Adipose tissue (tissue), 3 donors: ENCODE measurements at regions not wholly inside any gene's neighbourhood (a gene's known extent, or its start where the extent isn't known, plus 50 kb on each side); places are given as distances from the start of the nearest gene placed in this dataset.

Source experiments
- H3K27ac ChIP-seq: one replicate; pipeline ENCODE4 v1.5.1; 2013; ENCODE audit warnings: low read depth, low read length
- WGBS, 3 donors: extraction: QIAGEN DNeasy Blood & Tissue Kit; methylation state at CpG; one replicate each; pipeline ENCODE4 v1.1.7; 2013; 5-methylcytosine and 5-hydroxymethylcytosine counted together
- donor health status: healthy with polysubstance abuse.
- donor health status: Bipolar disorder and iron deficiency.
- donor health status: healthy.

- WGBS, 3 donors = 58 to 72% (median 69%) methylated on average over 4 of the region's 4 CpGs
Observed at GRCh38 chr9:88773627-88774244, 217.5 kb upstream of the S1PR3 start.

GRCh38 chr9:88775037-88775471 is 216.2 kb upstream of the S1PR3 start:
- H3K27ac ChIP-seq = no peak overlapping the region
- WGBS, 3 donors = 31 to 37% (median 34%) methylated on average over 1 of the region's 1 CpG

More at GRCh38 chr9:88773627-88774244, 217.5 kb upstream of the S1PR3 start:
- H3K27ac ChIP-seq = no peak overlapping the region

DNA sequence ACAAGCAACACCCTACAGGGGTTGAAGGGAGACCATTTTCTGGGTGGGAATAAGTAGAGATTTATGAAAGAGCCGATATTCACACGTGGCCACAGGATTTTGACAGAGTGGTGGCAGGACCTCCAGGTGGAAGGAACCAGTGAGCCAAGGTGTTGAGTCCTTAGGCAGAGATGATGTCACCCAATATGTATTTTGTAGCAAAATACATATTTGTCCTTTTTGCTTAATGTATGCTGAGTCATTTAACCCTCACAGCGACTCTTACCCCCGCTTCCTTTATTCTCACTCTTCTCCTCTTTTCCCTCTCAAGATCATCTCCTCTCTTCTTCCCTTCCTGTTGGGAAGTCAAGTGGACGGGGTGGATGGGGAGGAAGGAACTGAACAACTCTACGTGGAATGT is 215.7 kb upstream of the S1PR3 start:
- WGBS, 3 donors = 75 to 83% (median 82%) methylated on average over 6 of the region's 6 CpGs
- H3K27ac ChIP-seq = no peak overlapping the region

GRCh38 chr9:88775966-88776365 is 215.3 kb upstream of the S1PR3 start:
- no peak overlapping the region for H3K27ac ChIP-seq
- WGBS, 3 donors = 91 to 94% (median 94%) methylated on average over 3 of the region's 3 CpGs

DNA sequence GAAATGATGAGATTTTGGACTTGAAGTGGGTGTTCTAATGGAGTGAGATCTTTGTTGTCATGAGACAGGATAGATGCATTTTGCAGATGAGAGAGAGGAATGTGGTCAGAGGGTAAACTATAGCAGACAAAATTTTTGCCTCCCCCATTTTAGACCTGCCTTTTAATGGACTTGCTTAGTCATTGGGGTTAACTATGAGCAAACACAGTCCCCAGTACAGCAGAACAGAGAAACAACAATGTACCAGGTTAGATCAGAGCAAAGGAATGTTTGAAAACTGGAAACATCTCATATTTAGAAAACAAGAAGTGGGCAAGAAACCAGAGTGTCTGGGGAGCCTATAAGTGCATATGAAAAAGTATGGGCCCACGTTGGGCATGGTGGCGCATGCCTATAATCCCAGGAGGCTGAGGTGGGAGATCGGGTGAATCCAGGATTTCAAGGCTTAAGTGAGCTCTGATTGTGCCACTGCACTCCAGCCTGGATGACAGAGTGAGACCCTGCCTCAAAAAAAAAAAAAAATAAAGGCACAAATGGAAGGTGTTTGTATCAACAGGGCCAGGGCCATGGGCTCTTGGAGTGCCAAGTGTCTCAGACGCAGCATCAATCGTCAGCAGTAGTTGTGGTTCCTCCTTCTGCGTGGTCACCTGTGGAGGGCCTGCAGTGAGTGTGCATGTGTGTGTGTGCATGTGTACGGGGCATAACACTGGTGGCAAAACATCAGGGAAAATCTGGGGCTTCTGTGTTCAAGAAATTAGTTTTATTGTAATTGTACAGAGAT is 214.4 kb upstream of the S1PR3 start:
- WGBS, 3 donors = 77 to 83% (median 78%) methylated on average over 7 of the region's 7 CpGs
- H3K27ac ChIP-seq = no peak overlapping the region

GRCh38 chr9:88777498-88778312 is 213.6 kb upstream of the S1PR3 start:
- WGBS, 3 donors = 33 to 69% (median 40%) methylated on average over 12 of the region's 12 CpGs
- H3K27ac ChIP-seq = no peak overlapping the region

DNA sequence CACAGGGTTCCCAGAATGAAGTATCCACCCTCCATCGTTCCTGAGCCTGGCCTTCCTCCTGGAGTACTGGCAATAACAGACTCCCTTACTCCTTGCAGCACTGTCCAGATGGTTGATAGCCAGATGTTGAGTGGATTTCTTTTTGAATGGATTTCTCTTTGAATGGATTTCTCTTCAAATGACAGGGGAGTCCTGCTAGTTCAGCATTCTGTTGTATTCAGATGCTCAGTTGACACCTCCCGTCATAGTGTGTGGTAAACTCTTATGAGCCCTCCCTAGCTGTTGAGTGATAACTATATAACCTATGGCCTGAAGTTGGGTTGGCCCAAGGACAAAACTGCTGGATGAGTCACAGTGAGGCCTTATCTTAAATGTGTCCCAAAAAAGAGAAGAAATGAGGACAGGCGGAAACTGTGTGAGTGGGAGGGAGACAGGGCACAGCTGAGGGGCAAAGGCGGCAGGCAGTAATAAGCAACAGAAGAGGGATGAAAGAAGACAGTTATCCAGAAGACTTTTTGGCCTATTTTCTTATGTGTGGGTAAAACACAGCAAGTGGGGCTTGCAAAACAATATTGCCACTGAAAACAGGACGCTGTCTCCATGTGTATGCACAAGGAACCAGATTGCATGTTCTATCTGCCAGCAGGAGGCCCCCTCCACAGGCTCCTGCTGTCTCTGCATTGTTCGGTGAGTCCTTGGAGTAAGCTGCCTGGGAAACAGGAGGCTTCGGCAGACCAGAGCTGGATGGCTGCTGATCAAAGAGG is 209.5 kb upstream of the S1PR3 start:
- WGBS, 3 donors = 49 to 53% (median 53%) methylated on average over 7 of the region's 7 CpGs
- no peak overlapping the region for H3K27ac ChIP-seq

- WGBS, 3 donors = 72 to 93% (median 87%) methylated on average over 10 of the region's 10 CpGs
Observed at GRCh38 chr9:88782931-88783710, 208.1 kb upstream of the S1PR3 start.

GRCh38 chr9:88783711-88784083 is 207.6 kb upstream of the S1PR3 start:
- 53 to 65% (median 61%) methylated on average over 4 of the region's 4 CpGs for WGBS, 3 donors
- H3K27ac ChIP-seq = no peak overlapping the region

More at GRCh38 chr9:88782931-88783710, 208.1 kb upstream of the S1PR3 start:
- no peak overlapping the region for H3K27ac ChIP-seq

DNA sequence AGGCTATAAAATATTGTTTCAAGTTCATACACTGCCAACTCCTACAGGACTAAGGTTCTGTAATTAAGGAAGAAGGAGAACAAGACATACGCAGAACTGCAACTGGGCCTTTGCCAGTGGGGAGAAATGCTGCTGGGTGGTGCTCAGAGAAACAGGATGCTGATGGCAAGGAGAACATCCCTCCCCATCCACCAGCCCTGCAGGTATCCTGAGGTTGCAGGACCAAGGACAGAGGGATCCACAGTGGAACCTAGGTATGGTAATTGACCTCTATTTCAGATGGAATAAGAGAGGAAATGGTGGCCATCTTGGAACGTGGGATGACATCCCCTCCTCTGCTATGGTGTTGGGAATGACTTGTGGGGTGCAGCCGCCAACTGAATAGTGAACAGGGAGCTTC is 206.3 kb upstream of the S1PR3 start:
- H3K27ac ChIP-seq = no peak overlapping the region
- 80 to 93% (median 90%) methylated on average over 3 of the region's 3 CpGs for WGBS, 3 donors

DNA sequence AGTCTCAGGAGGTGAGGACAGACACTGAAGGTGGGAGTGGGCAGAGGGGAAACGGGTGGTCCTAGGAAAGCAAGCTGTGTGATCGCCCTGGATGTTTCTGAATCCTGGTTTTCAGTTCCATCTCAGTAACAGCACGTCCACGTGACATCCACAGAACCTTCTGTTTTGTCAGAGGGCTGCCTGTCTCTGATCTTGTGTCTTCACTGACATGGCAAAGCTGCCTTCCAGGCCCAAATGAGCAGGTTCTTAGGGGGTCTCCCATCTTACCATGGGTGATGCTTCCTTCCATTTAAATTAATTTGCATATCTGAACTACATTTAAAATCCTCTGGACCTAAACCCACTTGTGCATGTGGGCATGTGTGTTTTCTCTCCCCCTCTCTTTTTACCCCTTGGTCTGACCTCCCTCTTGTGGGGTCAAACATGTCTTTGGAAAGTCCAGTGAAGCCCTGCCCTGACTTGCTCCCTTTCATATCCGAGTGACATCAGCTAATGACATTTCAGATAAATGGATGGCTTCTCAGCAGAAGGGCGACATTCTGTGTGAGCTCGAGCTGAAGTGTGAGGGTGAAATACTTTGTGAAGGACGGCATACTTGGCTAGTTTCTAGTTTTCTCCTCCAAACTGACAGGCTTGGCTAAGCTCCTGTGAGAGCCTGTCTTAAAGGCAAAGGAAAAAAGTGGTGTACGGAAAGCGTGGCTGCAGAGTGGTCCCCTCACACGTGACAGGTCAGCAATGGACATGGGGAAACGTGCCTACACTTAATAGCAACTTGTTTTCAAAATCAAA is 204.8 kb upstream of the S1PR3 start:
- WGBS, 3 donors = 45 to 58% (median 57%) methylated on average over 12 of the region's 12 CpGs
- no peak overlapping the region for H3K27ac ChIP-seq

GRCh38 chr9:88789785-88790184 is 201.5 kb upstream of the S1PR3 start:
- WGBS, 3 donors = 86 to 92% (median 89%) methylated on average over 3 of the region's 3 CpGs
- no peak overlapping the region for H3K27ac ChIP-seq

GRCh38 chr9:88791105-88791805 is 200.0 kb upstream of the S1PR3 start:
- H3K27ac ChIP-seq = no peak overlapping the region

DNA sequence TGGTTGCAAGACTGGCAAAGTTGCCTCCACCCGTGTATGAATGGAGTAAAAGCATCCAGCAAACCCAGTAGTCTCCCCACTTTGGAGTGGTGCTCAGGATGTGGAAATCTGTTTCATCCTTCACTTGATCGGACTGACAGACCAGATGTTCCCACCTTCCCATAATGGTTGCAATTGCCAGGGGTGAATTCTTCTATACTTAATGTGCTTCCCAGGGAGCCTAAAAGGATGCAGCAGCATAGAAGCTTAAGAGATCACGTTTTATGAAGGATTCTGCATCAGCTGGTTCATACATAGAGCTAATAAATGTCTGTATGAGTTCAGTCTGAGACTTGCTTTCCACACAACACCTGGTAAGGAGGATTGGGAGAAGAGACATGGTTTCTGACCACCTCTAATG is 198.8 kb upstream of the S1PR3 start:
- H3K27ac ChIP-seq = no peak overlapping the region
- WGBS, 3 donors = 76 to 94% (median 87%) methylated on average over 3 of the region's 3 CpGs

DNA sequence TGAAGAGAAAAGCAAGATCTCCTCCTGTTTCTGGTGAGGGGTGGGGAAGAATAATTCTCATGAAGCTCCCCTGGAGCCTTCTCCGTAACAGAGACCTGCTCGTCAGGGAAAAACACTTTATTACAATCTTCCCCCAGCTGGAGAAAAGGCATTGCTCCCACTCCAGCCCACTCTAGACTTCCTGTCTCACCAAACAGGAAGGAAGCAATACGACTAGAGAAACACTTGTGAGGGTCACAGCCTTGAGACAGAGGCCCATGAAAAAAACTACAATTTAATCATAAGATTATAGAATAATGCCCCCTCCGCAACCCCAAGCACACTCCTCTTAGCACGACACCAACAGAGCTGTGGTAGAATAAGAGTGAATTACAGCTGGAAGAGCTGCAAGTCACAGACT is 197.2 kb upstream of the S1PR3 start:
- WGBS, 3 donors = 48 to 70% (median 63%) methylated on average over 5 of the region's 5 CpGs
- H3K27ac ChIP-seq = no peak overlapping the region

DNA sequence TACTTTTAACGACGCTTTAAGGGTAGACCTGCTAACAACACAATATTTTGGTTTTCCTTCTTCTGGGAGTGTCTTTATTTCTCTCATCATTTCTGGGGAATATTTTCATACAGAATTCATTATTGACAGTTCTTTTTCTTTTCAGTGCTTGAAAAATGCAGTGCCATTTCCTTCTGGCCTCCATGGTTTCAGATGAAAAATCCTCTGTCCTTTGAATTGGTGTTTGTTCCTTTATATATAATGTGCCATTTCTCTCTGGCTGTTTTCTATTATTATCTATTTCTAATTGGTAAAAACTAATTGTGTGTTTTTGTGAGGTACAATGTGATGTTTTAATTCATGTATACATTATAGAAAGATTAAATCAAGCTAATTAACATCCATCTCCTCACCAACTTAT is 194.3 kb upstream of the S1PR3 start:
- 94 to 98% (median 96%) methylated on average over 2 of the region's 2 CpGs for WGBS, 3 donors
- no peak overlapping the region for H3K27ac ChIP-seq

GRCh38 chr9:88798476-88798875 is 192.8 kb upstream of the S1PR3 start:
- H3K27ac ChIP-seq = no peak overlapping the region
- WGBS, 3 donors = 96 to 97% (median 96%) methylated on average over 4 of the region's 4 CpGs
